Keratinocyte (primary cell): ENCODE measurements at regions not wholly inside any gene's neighbourhood (a gene's known extent, or its start where the extent isn't known, plus 50 kb on each side); places are given as distances from the start of the nearest gene placed in this dataset.

Experiments used
- DNase-seq: peaks from one replicate; pipeline ENCODE4 v3.0.0-alpha.2; 2011; ENCODE audit warnings: low read depth, missing footprints, low spot score
- FAIRE-seq: peaks from 2 replicates; lab custom pipeline; 2011; peaks lifted over from hg19 to GRCh38; lab: Jason Lieb, UNC
- H2AFZ ChIP-seq: 2 replicates; pipeline ENCODE4 v1.6.0; 2012; ENCODE audit warnings: low read length, control low read depth, inconsistent platforms; ENCODE audit not compliant: control insufficient read depth
- H3K27ac ChIP-seq: 2 replicates; pipeline ENCODE4 v1.5.1; 2011; ENCODE audit warnings: low read length; ENCODE audit not compliant: control insufficient read depth, insufficient read depth
- H3K27me3 ChIP-seq: 3 replicates; pipeline ENCODE4 v1.6.0; 2011; ENCODE audit warnings: low read length; ENCODE audit not compliant: control insufficient read depth, insufficient read depth; ENCODE audit errors: extremely low read depth
- H3K36me3 ChIP-seq, 2 experiments: 2 replicates in 1 of 2; 3 replicates in 1 of 2; pipeline ENCODE4 v1.5.1; 2011; ENCODE audit warnings: low read length in 2 of 2, mild to moderate bottlenecking in 1 of 2; ENCODE audit not compliant: control insufficient read depth in 2 of 2, insufficient read depth in 2 of 2; ENCODE audit errors: extremely low read depth in 1 of 2
- H3K4me1 ChIP-seq: 3 replicates; pipeline ENCODE4 v1.5.1; 2011; ENCODE audit warnings: low read length; ENCODE audit not compliant: control insufficient read depth, insufficient read depth; ENCODE audit errors: extremely low read depth
- H3K4me2 ChIP-seq: 3 replicates; pipeline ENCODE4 v1.6.0; 2011; ENCODE audit warnings: low read depth, low read length; ENCODE audit not compliant: control insufficient read depth, insufficient read depth; ENCODE audit errors: extremely low read depth
- H3K4me3 ChIP-seq, 3 experiments: fragments of 200-600 bp in 1 of 3; sonication (generic) in 1 of 3; 2 replicates in 2 of 3; 3 replicates in 1 of 3; pipeline ENCODE4 v1.5.1; 2011 to 2016; ENCODE audit warnings: low read length in 3 of 3, mild to moderate bottlenecking in 3 of 3, control low read depth in 2 of 3, inconsistent platforms in 1 of 3, low read depth in 1 of 3, mixed read lengths in 1 of 3, mixed run types in 1 of 3, moderate library complexity in 1 of 3; ENCODE audit not compliant: control insufficient read depth in 2 of 3, insufficient read depth in 2 of 3; ENCODE audit errors: extremely low read depth in 1 of 3
- H3K79me2 ChIP-seq: 2 replicates; pipeline ENCODE4 v1.6.0; 2012; ENCODE audit warnings: low read length; ENCODE audit not compliant: control insufficient read depth, insufficient read depth
- H3K9ac ChIP-seq: 3 replicates; pipeline ENCODE4 v1.6.0; 2011; ENCODE audit warnings: low read length; ENCODE audit not compliant: control insufficient read depth, insufficient read depth; ENCODE audit errors: extremely low read depth
- H3K9me1 ChIP-seq: 3 replicates; pipeline ENCODE4 v1.6.0; 2011; ENCODE audit warnings: low read length; ENCODE audit not compliant: control insufficient read depth, insufficient read depth; ENCODE audit errors: extremely low read depth
- H3K9me3 ChIP-seq: 2 replicates; pipeline ENCODE4 v1.5.1; 2012; ENCODE audit warnings: low read depth, low read length; ENCODE audit not compliant: control insufficient read depth
- H4K20me1 ChIP-seq: 3 replicates; pipeline ENCODE4 v1.6.0; 2011; ENCODE audit warnings: low read length; ENCODE audit not compliant: control insufficient read depth, insufficient read depth; ENCODE audit errors: extremely low read depth
- CTCF ChIP-seq, 3 experiments: IDR thresholded peaks in 1 of 3; conservative IDR thresholded peaks in 1 of 3; optimal IDR thresholded peaks in 1 of 3; 2 replicates in 2 of 3; 3 replicates in 1 of 3; pipeline versions ENCODE3 to v1.5.1; 2011; ENCODE audit warnings: low read length in 3 of 3, mild to moderate bottlenecking in 3 of 3, moderate library complexity in 2 of 3, control low read depth in 1 of 3, inconsistent platforms in 1 of 3; ENCODE audit not compliant: insufficient read depth in 2 of 3; ENCODE audit errors: extremely low read depth in 1 of 3
- EZH2 ChIP-seq: IDR thresholded peaks from one replicate; pipeline ENCODE4 v1.6.1; 2012; ENCODE audit warnings: inconsistent platforms, mild to moderate bottlenecking, low read length, moderate library complexity
- dilution Hi-C: fragments of 300-500 bp; cut with MboI; formaldehyde crosslinking; loops from one replicate; pipeline ENCODE4 v1.7.0; 2020; ENCODE audit warnings: low sequenced_read_pairs; ENCODE audit not compliant: extremely low pct_ligation_motif_present

- peaks cover 4% of the 10 kb centered on the region for H3K27me3 ChIP-seq
- TF ChIP-seq CTCF (optimal IDR thresholded peaks at IDR 0.05 in 1 of 3, IDR thresholded peaks at IDR 0.05 in 1 of 3, conservative IDR thresholded peaks at IDR 0.05 in 1 of 3; ENCODE audit: extremely low read depth in 1 of 3, insufficient read depth in 2 of 3, low read length in 3 of 3) (no peak), EZH2 (no peak)
- no peaks in the 10 kb centered on the region for H3K79me2 ChIP-seq
- no peak overlapping the region for H2AFZ ChIP-seq
- no peak for FAIRE-seq
- dilution Hi-C loops: no loop called here
- H3K9me3 ChIP-seq: no peaks in the 10 kb centered on the region
- DNase-seq: no peak
- H3K4me2 ChIP-seq: no peak overlapping the region
- H3K4me1 ChIP-seq: no peaks in the 10 kb centered on the region
- no peaks in the 10 kb centered on the region for H3K9me1 ChIP-seq
- no peaks in the 10 kb centered on the region for H3K36me3 ChIP-seq
- H4K20me1 ChIP-seq: no peaks in the 10 kb centered on the region
- no peak overlapping the region for H3K9ac ChIP-seq
- H3K27ac ChIP-seq: no peak overlapping the region
- no peak overlapping the region for H3K4me3 ChIP-seq
Observed at GRCh38 chr17:34840750-34841149, 120.5 kb downstream of the CCT6B start.

- Histone ChIP-seq H3K9me3 (no peaks in the 10 kb centered on the region), H3K79me2 (no peaks in the 10 kb centered on the region), H2AFZ (no peak overlapping the region), H3K4me3 (no peak overlapping the region), H4K20me1 (no peaks in the 10 kb centered on the region), H3K27me3 (peaks cover 4% of the 10 kb centered on the region), H3K9ac (no peak overlapping the region), H3K27ac (no peak overlapping the region), H3K4me1 (no peaks in the 10 kb centered on the region), H3K4me2 (no peak overlapping the region), H3K36me3 (no peaks in the 10 kb centered on the region), H3K9me1 (no peaks in the 10 kb centered on the region)
- no peak for FAIRE-seq
- TF ChIP-seq EZH2 (no peak), CTCF (optimal IDR thresholded peaks at IDR 0.05 in 1 of 3, IDR thresholded peaks at IDR 0.05 in 1 of 3, conservative IDR thresholded peaks at IDR 0.05 in 1 of 3; ENCODE audit: extremely low read depth in 1 of 3, insufficient read depth in 2 of 3, low read length in 3 of 3) (no peak)
- DNase-seq: no peak
- dilution Hi-C loops: no loop called here
Observed at GRCh38 chr17:34837876-34838478, 123.3 kb downstream of the CCT6B start.
